HG03439 (cell line): ENCODE measurements at regions not wholly inside any gene's neighbourhood (a gene's known extent, or its start where the extent isn't known, plus 50 kb on each side); places are given as distances from the start of the nearest gene placed in this dataset.

Experiments used
- ATAC-seq: cut with Tn5 transposase; IDR thresholded peaks from one replicate; pipeline ENCODE4 v1.9.1; 2021; ENCODE audit warnings: mild to moderate bottlenecking, moderate library complexity; ENCODE audit not compliant: unreplicated experiment

DNA sequence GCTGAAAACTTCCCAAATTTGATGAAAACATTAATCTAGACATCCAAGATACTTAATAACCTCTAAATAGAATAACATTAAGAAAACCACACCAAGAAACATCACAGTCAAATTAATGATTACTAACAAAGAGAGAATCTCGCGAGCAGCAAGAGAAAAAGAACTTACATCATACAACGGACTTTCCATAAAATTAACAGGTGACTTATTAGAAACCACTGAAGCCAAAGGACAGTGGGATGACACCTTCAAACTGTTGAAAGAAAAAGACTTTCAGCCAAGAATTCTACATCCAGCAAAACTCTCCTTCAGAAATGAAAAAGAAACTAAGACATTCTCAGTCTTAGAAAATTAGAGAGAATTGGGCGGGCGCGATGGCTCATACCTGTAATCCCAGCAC lies 232.0 kb downstream of the SNCA start:
- no peak for ATAC-seq

DNA sequence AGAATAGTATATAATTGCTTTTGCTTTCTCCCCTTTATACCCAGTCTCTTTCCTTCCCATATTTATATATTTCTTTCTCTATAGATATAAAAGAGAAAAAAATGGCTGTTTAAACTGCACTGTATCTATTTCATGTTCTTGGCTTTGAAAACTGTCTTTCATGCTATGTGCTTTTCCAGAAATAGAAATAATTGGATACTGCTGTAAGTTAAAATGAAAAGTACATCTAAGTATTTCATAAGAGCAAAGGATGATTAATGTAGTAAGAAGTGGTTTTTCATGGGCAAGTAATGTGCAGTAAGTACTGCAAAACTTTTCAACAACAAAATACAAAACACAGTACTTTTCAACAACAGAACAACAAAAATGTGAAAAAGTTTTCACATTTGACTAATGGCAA lies 237.9 kb downstream of the SNCA start:
- no peak for ATAC-seq

DNA sequence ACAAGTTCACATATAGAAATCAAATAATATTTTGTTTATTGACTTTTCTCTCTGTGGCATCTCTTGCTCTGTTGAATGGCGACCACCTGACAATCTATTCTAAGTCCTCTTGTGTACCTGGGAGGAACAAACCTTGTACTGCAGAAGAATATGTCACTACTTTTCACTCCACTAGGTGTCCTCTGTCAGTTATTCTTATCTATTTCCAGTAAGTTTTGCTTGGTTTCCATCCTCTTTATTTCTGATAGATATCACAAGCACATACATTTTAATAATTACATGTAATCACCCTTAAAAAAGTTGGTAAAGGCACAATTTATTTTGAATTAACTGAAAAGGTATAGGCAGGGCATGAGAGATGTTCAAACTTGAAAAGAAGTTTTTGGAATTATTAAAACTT lies 238.4 kb downstream of the SNCA start:
- ATAC-seq: no peak

DNA sequence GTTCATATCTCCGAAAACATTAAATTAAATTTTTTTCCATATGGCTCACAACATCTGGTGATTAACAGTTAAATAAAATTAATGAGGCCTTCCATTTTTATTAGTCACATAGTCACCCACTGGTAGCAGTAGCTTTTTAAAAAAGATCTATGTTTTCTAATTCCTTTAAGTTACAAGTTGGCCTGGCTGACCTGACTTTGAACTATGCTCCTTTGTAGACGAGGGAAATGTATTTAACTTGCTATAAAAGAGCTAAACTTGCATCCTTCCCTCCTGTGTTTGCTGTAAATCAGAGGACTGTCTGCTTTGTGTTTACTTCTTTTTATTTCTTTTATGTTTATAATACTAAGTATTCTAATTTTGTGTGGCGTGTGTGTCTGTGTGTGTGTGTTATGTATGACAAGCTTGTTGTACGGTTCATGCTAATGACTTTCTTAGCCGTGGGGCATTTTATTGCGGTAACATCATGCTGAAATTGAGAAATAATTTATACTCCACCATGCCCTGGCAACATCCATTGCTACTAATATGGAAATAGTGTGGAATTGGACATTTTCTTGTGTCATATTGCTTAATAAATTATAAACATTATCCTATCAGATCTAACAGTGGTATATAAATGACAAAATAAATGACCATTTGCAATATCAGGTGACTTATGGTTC lies 241.7 kb downstream of the SNCA start:
- no peak for ATAC-seq

DNA sequence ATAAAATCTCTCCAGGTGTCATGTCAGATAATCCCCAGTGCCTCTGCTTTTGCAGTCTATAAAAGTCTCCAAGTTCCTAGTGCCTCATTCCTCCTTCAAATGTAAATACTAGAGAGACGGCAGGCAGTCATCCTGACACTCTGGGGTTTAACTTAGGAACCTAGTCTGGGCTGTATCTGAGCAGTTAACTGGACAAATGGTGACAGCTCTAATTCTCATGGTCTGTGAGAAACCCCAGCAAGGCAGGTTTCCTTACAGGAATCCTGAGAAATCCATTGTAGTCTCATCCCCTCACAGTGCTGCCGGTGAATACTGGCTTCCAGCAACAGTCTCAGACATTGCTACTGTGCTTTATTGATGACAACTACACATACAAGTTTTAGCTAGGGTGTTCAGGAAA lies 246.8 kb downstream of the SNCA start:
- no peak for ATAC-seq

DNA sequence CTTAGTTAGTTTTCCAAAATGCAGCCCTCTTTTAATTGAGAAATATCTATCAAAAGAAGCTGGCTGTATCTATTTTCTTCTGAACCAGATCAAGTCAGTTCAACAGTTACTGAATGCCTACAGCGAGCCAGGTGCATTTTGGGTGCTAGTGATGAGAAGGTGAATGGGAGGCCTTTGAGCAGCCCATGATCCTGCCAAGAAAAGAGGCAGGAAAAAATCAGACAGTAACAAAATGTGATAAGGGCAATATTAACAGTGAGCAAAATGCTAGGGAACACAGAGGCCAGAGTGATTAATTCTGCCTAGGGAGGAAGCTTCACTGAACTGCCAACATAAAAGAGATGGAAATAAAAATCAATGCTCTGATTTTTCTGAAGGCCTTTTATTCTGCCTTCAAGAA lies 248.5 kb downstream of the SNCA start:
- ATAC-seq: no peak

DNA sequence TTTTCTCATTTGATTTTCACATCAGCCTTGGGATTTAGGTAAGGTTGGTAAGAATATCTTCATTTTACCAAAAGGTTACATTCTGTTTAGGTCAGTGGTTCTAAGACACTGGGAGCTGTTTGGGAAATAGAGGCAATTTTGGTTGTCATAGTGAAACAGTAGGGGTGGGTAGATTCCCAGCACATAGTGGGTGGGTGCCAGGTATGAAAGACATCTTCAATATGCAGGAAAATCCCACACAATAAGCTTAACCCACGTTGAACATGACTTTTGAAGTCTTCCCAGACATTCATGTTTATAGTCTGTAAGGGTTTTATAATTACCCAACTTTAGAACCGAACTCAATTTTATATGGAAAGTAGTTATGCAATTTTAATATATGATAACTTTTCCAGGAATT lies 249.6 kb downstream of the SNCA start:
- ATAC-seq: no peak

DNA sequence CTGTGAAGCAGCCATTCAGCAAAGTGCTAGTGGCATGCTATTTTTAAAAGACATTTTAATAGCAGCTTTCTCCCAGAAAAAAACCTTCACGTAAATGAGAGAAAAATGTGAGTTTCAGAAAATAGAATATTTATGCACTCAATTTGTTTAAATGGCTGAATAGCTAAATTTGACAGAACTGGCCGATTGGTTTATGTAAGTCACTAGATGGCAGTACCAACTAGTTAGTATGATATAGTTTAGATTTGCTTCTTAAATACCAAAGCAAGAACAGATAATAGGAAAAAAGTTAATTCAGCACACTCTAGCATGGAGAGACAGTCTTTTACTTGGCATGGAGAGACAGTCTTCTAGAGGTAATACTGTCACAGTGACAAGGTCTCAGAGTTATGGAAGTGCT lies 250.1 kb downstream of the SNCA start:
- ATAC-seq: no peak

DNA sequence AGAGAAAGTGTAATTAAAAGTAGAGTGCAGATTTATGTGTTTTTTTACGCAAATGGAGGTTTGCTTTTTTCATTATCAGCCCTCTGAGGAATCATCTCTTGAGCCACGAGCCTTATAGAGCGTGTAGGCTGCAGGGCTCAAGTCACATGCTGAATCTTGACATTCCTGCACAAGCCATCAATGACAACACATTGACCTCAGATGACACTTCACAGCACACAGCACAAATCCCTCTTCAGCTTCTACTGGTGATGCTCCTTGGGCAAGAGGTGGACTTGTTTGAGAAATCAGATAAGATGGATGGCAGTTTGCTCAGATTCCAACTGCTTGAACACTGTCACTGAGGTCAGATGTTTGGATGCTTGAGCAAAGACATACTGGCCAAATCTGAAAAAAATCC lies 250.6 kb downstream of the SNCA start:
- ATAC-seq: no peak

DNA sequence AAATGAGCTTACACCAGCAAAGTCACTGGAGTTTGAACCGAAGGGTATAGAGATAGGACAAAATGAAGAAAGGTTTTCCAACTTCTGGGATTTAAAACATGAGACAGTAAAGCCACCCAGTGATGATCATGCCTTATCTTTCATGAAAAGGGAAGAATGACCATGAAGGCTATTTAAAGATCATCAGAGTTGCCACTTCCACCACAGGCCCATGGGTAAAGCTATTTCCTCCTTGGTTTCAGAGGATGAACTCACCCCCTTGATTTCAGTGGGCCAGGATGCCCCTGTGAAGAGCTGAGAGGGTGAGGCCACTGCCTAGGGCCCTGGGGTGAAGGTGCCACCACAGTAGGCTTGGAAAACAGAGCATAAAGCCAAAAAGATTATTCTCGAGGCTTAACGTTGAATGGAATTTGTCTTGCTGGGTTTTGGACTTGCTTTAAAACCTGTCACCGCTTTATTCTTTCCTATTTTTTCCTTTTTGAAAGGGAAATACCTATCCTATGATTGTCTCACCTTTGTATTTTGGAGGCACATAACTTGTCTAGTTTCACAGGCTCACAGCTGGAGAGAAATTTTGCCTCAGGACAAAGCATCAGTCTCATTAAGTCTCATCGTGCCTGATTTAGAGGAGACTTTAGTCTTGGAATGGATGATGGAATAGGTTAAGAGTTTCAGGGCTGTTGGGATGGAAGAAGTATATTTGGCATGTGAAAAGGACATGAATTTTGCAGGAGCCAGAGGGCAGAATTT lies 254.0 kb downstream of the SNCA start:
- no peak for ATAC-seq

DNA sequence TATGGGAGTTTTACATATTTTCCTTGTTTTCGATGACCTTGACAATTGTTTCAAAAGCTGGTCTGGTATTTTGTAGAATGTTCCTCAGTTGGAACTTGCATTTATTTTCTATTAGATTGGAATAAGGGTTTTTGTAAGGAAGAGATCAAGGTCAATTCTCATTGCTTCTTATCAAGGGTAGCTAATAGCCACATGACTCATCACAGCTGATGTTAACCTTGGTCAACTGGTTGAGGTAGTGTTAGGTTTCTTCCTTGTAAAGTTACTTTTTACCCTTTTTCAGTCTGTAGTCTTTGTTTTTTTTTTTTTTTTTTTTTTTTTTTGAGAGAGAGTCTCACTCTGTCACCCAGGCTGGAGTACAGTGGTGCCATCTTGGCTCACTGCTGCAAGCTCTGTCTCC lies 257.2 kb downstream of the SNCA start:
- no peak for ATAC-seq

DNA sequence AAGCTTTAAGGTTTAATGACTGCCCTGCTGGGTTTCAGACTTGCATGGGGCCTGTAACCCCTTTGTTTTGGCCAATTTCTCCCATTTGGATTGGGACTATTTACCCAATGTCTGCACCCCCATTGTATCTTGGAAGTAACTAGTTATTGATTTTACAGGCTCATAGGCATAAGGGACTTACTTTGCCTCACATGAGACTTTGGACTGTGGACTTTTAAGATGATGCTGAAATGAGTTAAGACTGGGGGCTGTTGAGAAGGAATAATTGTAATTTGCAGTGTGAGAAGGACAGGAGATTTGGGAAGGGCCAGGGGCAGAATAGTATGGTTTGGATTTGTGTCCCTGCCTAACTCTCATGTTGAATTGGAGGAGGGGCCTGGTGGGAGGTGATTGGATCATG lies 260.7 kb downstream of the SNCA start:
- ATAC-seq: no peak

DNA sequence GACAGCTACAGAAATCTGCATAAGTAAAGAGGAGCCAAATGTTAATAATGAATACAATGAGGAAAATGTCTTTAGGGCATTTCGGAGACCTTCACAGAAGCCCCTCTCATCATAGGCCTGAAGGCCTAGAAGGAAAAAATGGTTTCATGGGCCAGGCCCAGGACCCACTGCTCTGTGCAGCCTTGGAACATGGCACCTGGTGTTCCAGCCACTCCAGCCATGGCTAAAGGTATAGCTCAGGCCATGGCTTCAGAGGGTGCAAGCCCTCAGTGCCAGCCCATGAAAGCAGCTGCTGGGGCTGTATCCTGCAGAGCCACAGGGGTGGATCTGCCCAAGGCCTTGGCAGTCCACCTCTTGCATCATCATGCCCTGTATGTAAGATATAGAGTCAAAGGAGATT lies 261.1 kb downstream of the SNCA start:
- no peak for ATAC-seq

DNA sequence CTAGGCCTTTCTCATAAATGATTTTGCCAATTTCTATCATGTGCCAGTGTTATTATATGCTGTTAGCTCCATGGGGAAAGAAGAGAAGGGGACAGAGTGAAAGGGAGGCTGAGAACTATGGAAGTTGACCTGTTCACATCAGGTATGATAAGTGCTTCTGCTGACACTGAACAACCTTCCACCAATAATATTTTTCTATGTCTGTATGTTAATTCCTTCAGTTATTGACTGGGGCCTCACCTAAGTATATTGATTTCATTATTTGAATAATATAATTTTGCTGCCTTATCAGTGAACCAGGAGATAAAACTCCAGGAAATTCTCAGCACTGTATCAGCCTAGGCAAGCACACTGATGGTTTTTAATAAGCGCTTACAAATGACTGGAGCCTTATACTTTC lies 262.8 kb downstream of the SNCA start:
- ATAC-seq: no peak

DNA sequence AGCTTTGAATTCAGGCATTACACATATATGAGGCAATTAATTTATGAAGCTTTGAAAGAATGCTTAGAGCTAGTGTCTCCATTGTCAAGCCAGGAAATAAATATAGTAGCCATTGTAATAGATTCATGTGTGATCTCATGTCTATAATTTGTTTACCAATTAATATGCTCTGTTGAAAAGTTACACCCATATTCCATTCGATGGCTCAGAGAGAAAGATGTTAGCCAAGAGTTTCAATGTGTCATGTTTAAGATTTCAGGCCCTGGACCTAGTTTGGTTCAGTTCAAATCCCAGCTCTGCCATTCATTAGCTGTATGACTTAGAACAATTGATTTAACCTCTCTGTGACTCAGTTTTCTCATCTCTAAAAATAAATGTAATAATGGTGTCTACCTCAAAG lies 263.3 kb downstream of the SNCA start:
- no peak for ATAC-seq

DNA sequence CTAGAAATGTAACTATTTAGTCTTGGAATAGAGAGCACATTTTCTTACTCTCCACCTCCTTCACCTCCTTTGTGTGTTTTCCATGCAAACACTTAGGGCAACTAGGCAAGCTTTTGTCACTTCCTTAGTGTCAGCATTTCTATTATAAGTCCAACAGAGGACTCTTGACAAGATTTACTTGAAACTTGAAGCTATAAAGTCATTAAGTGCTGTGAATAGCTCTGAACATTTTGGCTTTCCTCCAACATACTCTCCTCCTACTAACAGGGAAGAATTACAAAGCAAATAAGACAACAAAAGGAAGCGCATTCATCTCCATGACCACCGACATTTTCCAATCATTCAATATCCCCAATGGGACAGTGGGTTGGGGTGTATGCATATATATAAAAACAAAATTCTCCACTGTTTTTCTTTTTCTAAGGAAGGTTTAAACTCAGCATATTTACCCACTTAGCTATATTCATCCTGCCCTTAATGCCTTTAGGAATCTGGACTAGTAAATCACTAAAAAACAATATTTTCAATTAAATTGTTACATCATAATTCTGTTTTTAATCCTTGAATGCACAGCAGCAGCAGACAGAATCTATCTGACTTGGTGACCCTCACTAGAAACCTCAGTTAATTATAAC lies 264.6 kb downstream of the SNCA start:
- no peak for ATAC-seq

DNA sequence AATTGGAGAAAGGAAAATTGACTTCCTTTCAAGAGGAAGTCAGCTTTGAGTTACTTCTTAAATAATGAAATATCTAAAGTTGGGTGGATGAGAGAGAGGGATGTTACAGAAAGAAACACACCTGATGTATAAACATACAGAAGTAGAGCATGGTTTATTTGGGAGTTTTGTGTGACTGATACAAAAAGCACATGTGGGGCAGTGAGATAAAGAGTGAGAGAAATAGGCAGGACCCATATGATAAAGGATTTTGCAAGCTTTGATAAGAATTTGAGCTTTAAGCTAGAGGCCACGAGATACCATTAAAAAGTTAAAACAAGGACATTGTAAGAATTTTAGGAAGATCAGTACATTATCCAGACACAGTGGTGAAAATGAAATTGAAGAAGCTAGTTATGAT lies 263.3 kb upstream of the GPRIN3 start:
- ATAC-seq: no peak

DNA sequence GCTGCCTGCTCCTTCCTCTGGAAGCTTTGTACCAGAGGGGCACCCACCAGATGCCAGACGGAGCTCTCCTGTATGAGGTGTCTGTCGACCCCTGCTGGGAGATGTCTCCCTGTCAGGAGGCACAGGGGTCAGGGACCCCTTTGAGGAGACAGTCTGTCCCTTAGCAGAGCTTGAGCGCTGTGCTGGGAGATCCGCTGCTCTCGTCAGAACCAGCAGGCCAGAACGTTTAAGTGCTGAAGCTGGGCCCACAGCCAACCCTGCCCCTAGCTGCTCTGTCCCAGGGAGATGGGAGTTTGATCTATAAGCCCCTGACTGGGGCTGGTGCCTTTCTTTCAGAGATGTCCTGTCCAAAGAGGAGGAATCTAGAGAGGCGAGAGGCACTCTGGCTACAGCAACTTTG lies 260.3 kb upstream of the GPRIN3 start:
- ATAC-seq: no peak

DNA sequence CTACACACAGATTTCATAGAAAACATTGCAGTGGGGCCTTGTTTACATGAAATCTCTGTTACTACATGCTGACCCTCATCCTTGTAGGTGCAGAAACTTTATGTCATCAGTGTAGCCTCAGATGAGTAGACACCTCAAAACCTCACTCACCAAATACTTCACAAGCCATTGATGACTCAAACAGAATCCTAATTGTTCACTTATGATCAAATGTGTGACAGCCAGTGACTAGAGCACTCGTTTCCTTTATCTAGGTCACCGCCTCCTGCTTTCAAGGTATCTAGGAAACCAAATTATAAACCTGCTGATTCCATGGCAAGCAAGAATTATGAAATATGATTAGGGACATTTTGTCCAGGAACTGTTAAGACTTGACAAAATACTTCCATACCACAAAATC lies 255.8 kb upstream of the GPRIN3 start:
- ATAC-seq: no peak

DNA sequence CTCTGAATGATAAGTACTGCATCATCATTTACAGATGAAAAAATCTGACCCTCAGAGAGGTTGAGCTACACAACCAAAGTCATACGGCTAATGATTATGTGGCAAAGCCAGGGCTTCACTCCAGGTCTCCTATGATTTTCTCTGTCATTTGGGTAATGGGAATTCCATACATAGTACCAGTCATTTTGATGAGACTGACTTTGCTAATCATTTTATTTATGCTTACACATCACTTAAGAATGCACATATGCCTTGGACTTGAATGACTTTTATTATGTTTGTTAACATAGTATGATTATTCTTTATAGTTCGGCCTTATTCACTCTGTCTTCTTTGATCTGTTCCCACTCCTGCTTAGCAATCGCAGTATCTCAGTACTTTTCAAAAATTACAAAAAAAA lies 255.1 kb upstream of the GPRIN3 start:
- ATAC-seq: no peak

DNA sequence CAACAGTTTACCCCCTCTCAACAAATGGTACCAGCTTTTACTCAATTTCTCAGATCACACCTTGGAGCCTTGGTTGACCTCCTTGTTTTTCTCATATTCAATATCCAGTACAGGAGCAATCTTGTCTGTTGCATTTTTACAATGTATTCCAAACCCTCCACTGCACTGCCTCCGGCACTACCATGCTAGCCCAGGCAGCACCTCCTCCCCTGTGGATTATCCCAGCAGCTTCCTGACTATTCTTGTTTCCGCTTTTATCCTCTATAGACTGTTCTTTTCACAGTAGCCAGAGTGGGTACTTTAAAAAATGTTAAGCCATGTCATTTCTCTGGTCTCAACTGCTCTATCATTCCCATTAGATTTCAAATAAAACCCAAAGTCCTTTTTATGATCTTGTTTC lies 253.4 kb upstream of the GPRIN3 start:
- no peak for ATAC-seq

DNA sequence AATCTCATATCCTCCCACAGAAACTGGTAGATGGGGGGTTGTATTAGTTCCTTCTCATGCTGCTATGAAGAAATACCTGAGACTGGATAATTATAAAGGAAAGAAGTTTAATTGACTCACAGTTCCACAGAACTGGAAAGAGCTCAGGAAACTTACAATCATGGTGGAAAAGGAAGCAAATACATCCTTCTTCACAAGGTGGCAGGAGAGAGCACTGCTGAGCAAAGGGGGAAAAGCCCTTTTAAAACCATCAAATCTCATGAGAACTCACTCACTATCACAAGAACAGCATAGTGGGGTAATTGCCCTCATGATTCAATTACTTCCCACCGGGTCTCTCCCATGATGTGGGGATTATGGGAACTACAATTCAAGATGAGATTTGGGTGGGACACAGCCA lies 250.5 kb upstream of the GPRIN3 start:
- ATAC-seq: no peak
